C4-2B (cell line): ENCODE measurements at regions not wholly inside any gene's neighbourhood (a gene's known extent, or its start where the extent isn't known, plus 50 kb on each side); places are given as distances from the start of the nearest gene placed in this dataset.

ENCODE experiments used
- ZFX ChIP-seq: fragments of 450-650 bp; IDR thresholded peaks from 2 replicates; pipeline ENCODE4 v1.6.1; 2017
- TF ChIP-seq, protein P1 (sequence below): fragments of 450-650 bp; conservative IDR thresholded peaks from 2 replicates; pipeline ENCODE4 v1.5.1; 2017; ENCODE audit warnings: mild to moderate bottlenecking

- TF ChIP-seq, protein P1, sequence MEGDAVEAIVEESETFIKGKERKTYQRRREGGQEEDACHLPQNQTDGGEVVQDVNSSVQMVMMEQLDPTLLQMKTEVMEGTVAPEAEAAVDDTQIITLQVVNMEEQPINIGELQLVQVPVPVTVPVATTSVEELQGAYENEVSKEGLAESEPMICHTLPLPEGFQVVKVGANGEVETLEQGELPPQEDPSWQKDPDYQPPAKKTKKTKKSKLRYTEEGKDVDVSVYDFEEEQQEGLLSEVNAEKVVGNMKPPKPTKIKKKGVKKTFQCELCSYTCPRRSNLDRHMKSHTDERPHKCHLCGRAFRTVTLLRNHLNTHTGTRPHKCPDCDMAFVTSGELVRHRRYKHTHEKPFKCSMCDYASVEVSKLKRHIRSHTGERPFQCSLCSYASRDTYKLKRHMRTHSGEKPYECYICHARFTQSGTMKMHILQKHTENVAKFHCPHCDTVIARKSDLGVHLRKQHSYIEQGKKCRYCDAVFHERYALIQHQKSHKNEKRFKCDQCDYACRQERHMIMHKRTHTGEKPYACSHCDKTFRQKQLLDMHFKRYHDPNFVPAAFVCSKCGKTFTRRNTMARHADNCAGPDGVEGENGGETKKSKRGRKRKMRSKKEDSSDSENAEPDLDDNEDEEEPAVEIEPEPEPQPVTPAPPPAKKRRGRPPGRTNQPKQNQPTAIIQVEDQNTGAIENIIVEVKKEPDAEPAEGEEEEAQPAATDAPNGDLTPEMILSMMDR: no peak
- TF ChIP-seq ZFX: no peak
Observed at GRCh38 chr13:94816256-94816655, 103.9 kb upstream of the SOX21 start.
